ENCODE measurements at regions not wholly inside any gene's neighbourhood (a gene's known extent, or its start where the extent isn't known, plus 50 kb on each side); places are given as distances from the start of the nearest gene placed in this dataset.

GRCh38 chr4:81694176-81694913 is 222.6 kb upstream of the RASGEF1B start:
- TF ChIP-seq POLR2A (IDR thresholded peaks at IDR 0.05) (no peak), CTCF (IDR thresholded peaks at IDR 0.05) (no peak), POLR2AphosphoS5 (IDR thresholded peaks at IDR 0.05) (no peak), EP300 (IDR thresholded peaks at IDR 0.05) (no peak)
